HUDEP-2 (cell line): ENCODE measurements at regions not wholly inside any gene's neighbourhood (a gene's known extent, or its start where the extent isn't known, plus 50 kb on each side); places are given as distances from the start of the nearest gene placed in this dataset.
"Not testable (repeated sequence)": the region's sequence is repeated elsewhere in the genome, so short reads cannot be mapped to it uniquely, and the experiment has no call there.

Experiments
- DNase-seq, 76 experiments: peaks; one replicate each; lab custom pipeline; 2025; ENCODE audit not compliant: unreplicated experiment in 76 of 76; lab: John Stamatoyannopoulos, UW

DNA sequence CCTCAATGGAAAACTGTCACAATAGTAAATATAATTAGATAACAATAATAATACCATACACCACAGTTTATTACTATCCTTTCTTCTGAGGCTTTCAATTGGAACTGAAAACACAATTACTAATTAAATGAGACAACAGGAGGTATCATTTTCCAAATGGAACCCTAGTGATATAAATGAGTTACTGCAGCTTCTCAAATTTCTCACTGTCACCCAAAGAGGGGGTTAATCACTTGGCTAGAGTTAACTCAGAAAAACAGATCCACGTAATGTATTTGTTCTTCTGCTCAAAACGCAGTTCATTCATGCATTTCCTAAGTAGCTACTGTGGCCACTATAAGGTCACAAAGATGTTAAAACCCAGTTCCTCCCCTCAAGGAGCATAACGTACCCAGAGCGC, 120.9 kb upstream of the FOXN3 start:
- peak in 1 of 76 experiments; percentile 1 for DNase-seq

GRCh38 chr14:89534902-89535685, 118.1 kb upstream of the FOXN3 start:
- no peak for DNase-seq

GRCh38 chr14:89533766-89534165, 116.7 kb upstream of the FOXN3 start:
- no peak for DNase-seq

DNA sequence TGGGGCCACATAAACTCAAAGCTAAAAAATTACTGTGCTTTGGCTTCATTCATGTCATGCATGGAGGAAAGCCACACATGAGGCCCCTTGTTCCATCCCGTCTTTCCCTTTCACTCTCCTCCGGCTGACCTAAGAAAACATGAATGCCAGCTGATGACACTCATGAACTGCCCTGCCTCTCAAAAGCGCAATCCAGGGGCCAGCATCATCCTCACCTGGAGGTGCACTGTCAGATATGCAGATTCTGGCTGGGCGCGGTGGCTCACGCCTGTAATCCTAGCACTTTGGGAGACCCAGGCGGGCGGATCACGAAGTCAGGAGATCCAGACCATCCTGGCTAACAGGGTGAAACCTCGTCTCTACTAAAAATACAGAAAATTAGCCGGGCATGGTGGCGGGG, 116.1 kb upstream of the FOXN3 start:
- no peak for DNase-seq

DNA sequence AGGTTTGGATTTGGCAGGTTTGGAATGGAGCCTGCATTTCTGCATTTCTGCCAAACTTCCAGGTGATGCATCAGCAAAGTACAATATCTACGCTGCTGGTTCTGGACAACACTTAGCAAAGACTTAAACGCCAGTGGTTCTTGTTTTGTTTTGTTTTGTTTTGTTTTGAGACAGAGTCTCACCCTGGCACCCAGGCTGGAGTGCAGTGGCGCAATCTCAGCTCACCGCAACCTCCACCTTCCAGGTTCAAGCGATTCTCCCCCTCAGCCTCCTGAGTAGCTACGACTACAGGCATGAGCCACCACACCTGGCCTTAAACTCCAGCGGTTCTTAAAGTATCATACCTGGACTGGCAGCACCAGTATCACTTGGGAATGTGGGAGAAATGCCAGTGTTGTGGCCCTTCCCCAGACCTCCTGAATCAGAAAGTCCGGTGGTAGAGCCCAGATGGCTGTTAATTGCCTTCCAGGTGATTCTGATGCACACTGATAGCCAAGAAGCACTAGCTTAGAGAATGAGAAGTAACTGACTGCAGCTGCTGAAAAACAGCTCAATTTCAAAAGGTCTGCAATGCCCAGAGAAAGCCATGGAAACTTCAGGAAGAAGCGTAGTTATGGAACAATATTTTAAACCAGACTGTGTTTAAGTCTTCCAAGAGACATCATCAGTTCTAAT, 114.8 kb upstream of the FOXN3 start:
- DNase-seq: no peak

DNA sequence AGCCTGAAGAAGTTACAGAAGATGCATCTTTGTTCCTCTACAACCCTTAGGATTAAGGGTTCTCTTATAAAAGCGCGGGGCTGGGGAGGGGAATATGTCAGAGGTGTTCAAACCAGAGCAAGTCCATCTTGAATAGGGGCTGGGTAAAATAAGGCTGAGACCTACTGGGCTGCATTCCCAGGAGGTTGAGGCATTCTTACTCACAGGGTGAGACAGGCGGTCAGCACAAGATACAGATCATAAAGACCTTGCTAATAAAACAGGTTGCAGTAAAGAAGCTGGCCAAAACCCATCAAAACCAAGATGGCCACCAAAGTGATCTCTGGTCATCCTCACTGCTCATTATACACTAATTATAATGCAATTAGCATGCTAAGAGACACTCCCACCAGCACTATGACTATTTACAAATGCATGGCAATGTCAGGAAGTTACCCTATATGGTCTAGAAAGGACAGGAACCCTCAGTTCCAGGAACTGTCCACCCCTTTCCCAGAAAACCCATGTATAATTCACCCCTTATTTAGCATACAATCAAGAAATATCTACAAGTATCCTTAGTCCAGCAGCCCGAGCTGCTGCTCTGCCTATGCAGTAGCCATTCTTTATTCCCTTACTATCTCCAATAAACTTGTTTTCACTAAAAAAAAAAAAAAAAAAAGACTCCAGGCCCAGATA, 108.1 kb upstream of the FOXN3 start:
- DNase-seq: no peak

GRCh38 chr14:89524412-89524811, 107.4 kb upstream of the FOXN3 start:
- no peak for DNase-seq

- no peak for DNase-seq
Measured at GRCh38 chr14:89521988-89522387, 105.0 kb upstream of the FOXN3 start.

DNA sequence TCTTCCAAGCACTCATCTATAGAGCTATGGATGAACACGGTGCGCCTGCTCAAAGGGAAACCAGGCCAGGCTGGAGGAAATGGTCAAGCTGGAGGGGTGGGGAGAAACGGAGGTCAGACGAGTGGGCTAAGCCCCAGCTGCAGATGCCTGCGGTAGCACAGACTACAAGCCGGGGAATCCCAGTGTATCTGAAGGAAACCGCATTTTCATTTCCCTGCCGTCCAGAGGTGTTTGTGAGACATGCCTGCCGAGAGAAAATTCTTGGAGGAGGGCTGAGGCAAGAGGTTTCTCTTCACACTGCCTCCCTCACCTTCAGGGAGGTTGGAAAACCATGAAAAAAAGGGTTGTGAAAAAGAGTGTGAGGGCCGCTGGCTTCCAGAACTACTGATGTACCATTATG, 102.0 kb upstream of the FOXN3 start:
- DNase-seq: no peak

GRCh38 chr14:89516173-89516572, 99.1 kb upstream of the FOXN3 start:
- DNase-seq: no peak

GRCh38 chr14:89514601-89515000, 97.6 kb upstream of the FOXN3 start:
- DNase-seq: no peak

DNA sequence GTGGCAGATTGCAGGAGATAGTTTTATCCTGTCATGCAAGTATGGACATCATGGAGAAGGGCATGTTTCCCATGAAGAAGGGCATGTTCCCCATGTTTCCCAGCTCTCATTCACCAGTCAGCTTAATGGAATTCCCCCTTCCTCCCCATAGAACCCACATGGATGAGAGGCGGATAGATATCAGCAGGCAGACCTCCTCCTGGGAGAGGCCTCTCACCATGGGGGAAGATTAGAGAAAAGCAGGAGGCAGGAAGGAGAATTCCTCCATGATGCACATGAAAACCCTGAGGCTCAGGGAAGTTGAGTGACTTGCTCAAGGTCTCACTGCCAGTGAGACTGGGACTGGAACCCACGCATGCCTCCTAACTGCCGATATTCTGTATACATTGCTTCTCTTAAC, 92.9 kb upstream of the FOXN3 start:
- DNase-seq: no peak

- no peak for DNase-seq
Measured at GRCh38 chr14:89508863-89509262, 91.8 kb upstream of the FOXN3 start.

- no peak for DNase-seq
Measured at GRCh38 chr14:89507926-89508460, 91.0 kb upstream of the FOXN3 start.

DNA sequence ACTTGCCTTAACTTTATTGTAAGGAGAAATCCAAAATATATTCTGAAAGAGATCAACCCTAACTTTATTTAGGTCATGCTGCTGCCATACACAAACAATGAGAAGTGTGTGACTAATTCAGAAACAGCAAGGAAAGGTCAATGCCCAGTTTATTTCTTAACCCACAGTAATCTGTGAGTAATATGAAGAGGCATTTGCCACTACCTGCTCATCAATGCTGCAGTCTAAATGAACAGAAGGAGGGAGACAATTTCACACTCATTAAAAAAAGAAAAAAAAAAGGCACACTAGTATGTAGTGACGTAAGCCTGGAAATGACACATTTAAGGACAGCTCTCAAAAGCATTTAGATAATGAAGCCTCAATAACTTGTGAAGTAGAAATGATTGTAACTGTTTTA, 90.5 kb upstream of the FOXN3 start:
- no peak for DNase-seq

GRCh38 chr14:89506891-89507452, 89.9 kb upstream of the FOXN3 start:
- not testable (repeated sequence) for DNase-seq

- DNase-seq: no peak
Measured at GRCh38 chr14:89504602-89505313, 87.7 kb upstream of the FOXN3 start.

- no peak for DNase-seq
Measured at GRCh38 chr14:89504091-89504490, 87.1 kb upstream of the FOXN3 start.

- DNase-seq: no peak
Measured at GRCh38 chr14:89503431-89503996, 86.5 kb upstream of the FOXN3 start.

GRCh38 chr14:89502966-89503365, 85.9 kb upstream of the FOXN3 start:
- DNase-seq: no peak
